WTC11 (cell line): ENCODE measurements at regions not wholly inside any gene's neighbourhood (a gene's known extent, or its start where the extent isn't known, plus 50 kb on each side); places are given as distances from the start of the nearest gene placed in this dataset.

Experiments
- SP1 ChIP-seq: sonication (generic); formaldehyde crosslinking; conservative IDR thresholded peaks from 2 replicates; pipeline ENCODE4 v1.8.1; 2022; ENCODE audit warnings: missing genetic modification reagents
- TP53 ChIP-seq: sonication (generic); formaldehyde crosslinking; IDR thresholded peaks from 2 replicates; pipeline ENCODE4 v1.8.1; 2023; ENCODE audit warnings: mild to moderate bottlenecking, missing genetic modification reagents
- TF ChIP-seq, protein P1 (sequence below): sonication (generic); formaldehyde crosslinking; IDR thresholded peaks from 2 replicates; pipeline ENCODE4 v1.8.0; 2022; ENCODE audit warnings: mild to moderate bottlenecking, missing genetic modification reagents

DNA sequence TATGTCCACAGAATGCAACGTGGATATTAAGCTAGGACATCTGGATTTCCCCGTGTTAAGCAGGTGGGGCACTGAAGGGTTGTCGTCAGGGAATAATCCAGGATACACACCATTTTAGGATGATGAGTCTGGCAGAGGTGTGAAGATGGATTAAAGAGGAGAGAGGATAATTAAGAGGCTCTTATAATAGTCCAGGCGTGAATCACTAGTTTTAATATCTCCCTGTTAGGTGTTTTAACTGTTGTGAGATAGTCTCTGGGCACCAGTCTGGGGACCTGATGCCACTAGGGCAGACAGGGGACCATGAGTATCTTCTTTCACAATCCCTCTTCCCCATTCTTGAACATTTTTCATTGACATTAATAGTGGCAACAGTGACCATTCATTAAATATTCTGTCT lies 216.7 kb downstream of the TBX5 start:
- TF ChIP-seq SP1 (CRISPR knock-in tag) (no peak), TP53 (CRISPR knock-in tag) (no peak)
- TF ChIP-seq, protein P1, sequence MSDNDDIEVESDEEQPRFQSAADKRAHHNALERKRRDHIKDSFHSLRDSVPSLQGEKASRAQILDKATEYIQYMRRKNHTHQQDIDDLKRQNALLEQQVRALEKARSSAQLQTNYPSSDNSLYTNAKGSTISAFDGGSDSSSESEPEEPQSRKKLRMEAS (CRISPR knock-in tag): no peak
